GM19023 (cell line): ENCODE measurements at regions not wholly inside any gene's neighbourhood (a gene's known extent, or its start where the extent isn't known, plus 50 kb on each side); places are given as distances from the start of the nearest gene placed in this dataset.
"Not testable (repeated sequence)": the region's sequence is repeated elsewhere in the genome, so short reads cannot be mapped to it uniquely, and the experiment has no call there.

ENCODE experiments used
- ATAC-seq: cut with Tn5 transposase; IDR thresholded peaks from one replicate; pipeline ENCODE4 v1.9.1; 2021; ENCODE audit warnings: mild to moderate bottlenecking, moderate library complexity; ENCODE audit not compliant: unreplicated experiment

DNA sequence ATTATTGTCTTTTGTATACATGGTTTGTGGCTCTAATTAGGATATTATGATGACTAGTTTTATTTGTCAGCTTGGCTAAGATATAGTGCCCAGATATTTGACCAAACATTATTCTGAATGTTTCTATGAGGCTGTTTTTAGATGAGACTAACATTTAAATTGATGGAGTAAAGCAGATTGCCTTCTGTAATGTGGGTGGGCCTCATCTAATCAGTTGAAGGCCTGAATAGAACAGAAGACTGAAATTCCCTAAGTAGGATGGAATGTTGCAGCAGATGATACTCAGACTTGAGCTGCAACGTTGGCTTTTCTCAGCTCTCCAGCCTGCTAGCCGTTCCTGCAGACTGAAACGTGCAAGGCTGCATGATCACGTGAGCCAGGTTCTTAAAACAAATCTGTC, 546.5 kb downstream of the EDEM1 start:
- no peak for ATAC-seq

GRCh38 chr3:5735896-5736295, 548.4 kb downstream of the EDEM1 start:
- no peak for ATAC-seq

- ATAC-seq, result no peak
Observed at GRCh38 chr3:5739299-5739935, 551.9 kb downstream of the EDEM1 start.

- no peak for ATAC-seq
Observed at GRCh38 chr3:5739949-5740348, 552.4 kb downstream of the EDEM1 start.

DNA sequence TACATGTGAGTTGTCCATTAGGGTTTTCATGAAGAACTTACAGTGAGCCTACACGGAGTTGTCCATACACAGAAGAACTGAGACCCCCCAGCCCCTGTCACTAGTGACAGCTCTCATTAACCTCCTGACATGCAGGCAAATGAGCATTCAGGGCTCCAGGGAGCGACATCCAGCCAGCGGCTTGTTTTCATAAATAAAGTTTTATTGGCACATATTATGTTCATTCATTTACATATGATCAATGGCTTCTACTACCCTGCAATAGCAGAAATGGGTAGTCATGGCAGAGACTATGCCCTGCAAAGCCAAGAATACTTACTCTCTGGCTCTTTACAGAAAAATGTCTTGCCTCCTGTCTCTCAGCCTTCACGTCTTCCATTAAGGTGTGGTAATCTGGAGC, 553.5 kb downstream of the EDEM1 start:
- ATAC-seq, result no peak

DNA sequence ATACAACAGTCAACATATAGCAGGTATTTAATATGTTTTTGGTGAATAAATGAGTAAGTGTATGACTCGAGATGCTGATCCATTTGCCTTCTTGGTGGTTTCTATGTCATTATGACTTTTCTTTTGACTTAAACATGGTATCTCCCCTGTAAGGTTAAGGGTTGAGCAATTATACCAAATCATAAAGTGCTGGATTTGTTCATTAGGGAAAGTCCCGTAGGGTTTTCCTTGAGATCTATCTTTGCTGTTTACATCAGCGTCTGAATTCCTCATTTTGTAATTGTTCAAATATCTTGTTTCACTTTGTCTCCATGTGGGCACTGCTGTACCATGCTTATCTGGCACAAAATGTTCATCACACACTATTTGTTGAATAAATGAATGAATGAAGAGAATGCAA, 562.6 kb downstream of the EDEM1 start:
- no peak for ATAC-seq

DNA sequence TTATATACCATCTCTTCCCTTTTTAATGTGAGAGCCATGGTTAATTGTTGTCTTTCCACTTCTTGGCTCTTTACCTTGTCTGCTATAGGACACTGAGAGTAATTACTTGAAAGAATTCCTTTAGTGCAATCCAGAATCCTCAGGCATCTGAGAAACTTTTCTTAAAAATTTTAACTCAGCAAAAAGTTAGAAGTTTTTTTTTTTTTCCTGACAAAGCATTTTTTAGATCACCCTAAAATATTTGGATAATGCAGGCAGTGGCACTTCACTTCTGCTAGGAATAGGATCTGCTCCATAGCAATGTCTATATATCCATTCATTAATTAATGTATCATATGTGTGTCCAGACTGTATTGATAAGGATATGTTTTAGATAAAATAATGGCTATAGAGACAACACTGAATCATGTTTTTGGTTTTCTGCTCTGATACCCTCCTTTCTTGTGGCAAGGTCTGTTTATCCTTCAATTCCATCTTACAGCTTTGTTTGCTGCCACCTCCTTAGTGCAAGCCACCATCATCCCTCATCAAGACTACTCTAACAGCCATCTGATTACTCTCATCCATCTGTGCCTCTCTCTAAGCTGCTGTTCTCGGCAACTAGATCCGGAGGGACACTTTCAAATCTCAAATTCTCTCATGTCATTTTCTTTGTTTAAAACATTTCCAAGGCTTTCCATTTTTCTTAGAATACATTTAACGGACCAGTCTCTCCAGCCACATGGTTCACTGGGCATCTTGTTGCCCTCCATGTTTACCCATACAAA, 563.5 kb downstream of the EDEM1 start:
- no peak for ATAC-seq

DNA sequence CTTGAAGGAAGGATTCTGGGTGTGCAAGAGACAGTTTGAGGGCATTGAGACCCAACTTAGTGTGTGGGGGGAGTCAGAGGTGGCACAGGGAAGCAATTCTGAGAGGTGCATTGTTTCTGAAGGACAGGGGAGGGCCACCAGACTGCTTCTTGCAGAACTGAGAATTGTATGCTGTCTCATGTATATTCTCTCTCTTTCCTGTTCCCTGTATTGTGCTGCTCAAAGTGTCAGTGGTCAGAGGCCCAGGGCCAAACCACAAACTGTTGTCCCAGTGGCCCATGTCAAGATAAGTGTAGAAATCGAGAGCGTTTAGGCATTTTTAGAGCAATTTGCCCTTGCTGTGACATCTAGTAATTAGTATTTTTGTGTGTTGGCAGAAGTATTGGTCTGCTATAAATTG, 567.1 kb downstream of the EDEM1 start:
- no peak for ATAC-seq

GRCh38 chr3:5756443-5756842, 568.9 kb downstream of the EDEM1 start:
- no peak for ATAC-seq

DNA sequence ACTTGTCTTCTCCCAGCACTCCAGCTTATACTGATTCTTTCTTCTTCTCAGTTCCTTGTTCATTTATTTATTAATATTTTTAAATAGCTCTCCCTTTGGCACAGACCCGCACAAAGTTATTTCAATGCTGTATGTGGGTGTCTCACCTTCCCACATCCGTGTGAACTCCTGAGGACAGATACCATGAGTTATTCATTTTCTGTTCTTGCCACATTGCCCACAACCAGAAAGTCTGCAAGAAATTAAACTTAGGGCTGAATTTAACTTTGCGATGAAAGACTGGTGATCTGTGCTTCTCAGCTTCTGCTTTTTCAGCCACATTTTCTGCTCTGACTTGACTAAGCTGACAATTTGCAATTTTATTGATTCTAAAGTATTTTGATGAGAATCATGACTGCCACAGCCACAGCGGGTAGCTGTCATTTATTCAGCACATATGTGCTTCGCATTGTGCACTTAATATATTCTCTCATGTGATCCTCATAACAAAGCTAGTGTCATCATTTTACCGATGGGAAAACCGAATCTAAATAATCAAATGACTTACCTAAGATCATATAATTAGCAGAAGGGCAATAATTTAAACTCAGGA, 569.8 kb downstream of the EDEM1 start:
- ATAC-seq, result no peak

- no peak for ATAC-seq
Observed at GRCh38 chr3:5758699-5759098, 571.2 kb downstream of the EDEM1 start.

GRCh38 chr3:5762506-5762905, 575.0 kb downstream of the EDEM1 start:
- ATAC-seq, result no peak

- no peak for ATAC-seq
Observed at GRCh38 chr3:5766848-5767247, 579.3 kb downstream of the EDEM1 start.

DNA sequence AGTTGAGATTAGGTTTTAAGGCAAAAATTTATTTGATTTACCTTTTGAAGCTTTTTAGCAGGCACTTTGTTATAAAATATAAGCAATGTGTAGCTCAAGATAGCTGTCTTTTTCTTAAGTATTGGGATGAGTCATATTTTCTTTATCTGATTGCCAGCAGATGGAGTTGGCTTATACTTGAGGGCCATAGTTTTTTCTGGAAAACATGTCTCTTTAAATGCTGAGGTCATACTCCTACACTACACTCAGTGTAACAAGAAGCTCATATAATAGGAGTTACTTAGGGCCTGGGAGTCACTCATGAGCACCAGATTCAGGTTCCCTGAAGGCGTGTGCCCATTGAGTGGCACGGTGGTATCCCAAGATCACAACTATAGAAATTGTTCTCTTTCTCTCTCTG, 579.8 kb downstream of the EDEM1 start:
- ATAC-seq, result no peak

- ATAC-seq, result no peak
Observed at GRCh38 chr3:5768281-5768945, 580.9 kb downstream of the EDEM1 start.

GRCh38 chr3:5769825-5770224, 582.3 kb downstream of the EDEM1 start:
- no peak for ATAC-seq

GRCh38 chr3:5774337-5774736, 586.8 kb downstream of the EDEM1 start:
- ATAC-seq, result no peak

GRCh38 chr3:5775100-5775499, 587.6 kb downstream of the EDEM1 start:
- not testable (repeated sequence) for ATAC-seq

GRCh38 chr3:5784690-5785089, 597.2 kb downstream of the EDEM1 start:
- ATAC-seq, result no peak

DNA sequence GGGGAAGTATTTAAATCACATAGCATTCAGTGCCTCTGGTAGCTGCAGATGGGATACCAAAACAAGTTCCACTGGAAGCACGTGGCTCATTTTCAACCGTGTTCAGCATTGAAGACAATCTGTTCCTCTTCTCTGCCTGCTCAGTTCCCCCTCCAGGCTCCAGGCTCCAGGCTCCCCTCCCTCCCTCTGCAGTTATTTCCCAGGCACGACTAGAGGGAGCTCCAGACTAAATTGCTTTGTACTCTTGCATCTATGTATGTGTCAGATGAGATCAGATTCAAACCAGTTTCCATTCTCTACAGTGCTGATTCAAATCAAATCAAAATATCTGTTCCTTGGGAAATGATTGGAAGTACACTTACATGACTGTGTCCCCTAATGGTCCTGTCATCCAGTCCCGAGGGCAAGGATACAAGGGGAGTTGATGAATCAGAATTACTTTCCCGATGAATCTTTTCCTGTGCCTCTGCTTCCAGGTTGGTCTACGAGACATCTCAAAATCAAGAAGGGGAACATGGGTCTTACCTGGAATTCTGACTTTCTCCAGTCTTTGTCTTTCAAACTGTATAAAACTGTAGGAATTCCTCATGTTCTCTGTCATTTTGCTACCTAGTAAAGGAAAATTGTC, 600.5 kb downstream of the EDEM1 start:
- no peak for ATAC-seq

- ATAC-seq, result no peak
Observed at GRCh38 chr3:5788496-5788895, 601.0 kb downstream of the EDEM1 start.
